Neural crest cell (in vitro differentiated cells): ENCODE measurements at regions not wholly inside any gene's neighbourhood (a gene's known extent, or its start where the extent isn't known, plus 50 kb on each side); places are given as distances from the start of the nearest gene placed in this dataset.

ENCODE experiments used
- DNase-seq: peaks from one replicate; pipeline ENCODE4 v3.0.0; 2021; ENCODE audit warnings: low read depth, mixed read lengths, low spot score
- H3K27ac Mint-ChIP-seq: one replicate; pipeline ENCODE4 v1.8.0; 2021; ENCODE audit warnings: mild to moderate bottlenecking, mixed read lengths; ENCODE audit not compliant: unreplicated experiment
- H3K27me3 Mint-ChIP-seq: 2 replicates; pipeline ENCODE4 v1.8.0; 2021; ENCODE audit warnings: low read depth, mild to moderate bottlenecking, mixed read lengths
- H3K36me3 Mint-ChIP-seq: 2 replicates; pipeline ENCODE4 v1.8.0; 2021; ENCODE audit warnings: low read depth, mild to moderate bottlenecking, mixed read lengths
- H3K4me1 Mint-ChIP-seq: 2 replicates; pipeline ENCODE4 v1.8.0; 2021; ENCODE audit warnings: mixed read lengths
- H3K4me3 Mint-ChIP-seq: one replicate; pipeline ENCODE4 v1.8.0; 2021; ENCODE audit warnings: mild to moderate bottlenecking, mixed read lengths
- H3K9me3 Mint-ChIP-seq: 2 replicates; pipeline ENCODE4 v1.8.0; 2021; ENCODE audit warnings: mixed read lengths
- TF ChIP-seq, protein P1 (sequence below): fragments of 200-600 bp; sonication (generic); conservative IDR thresholded peaks from 2 replicates; pipeline ENCODE4 v1.5.0; 2021; ENCODE audit warnings: antibody characterized with exemption, mild to moderate bottlenecking

GRCh38 chr13:74511523-74511922 is 377.3 kb upstream of the KLF12 start:
- DNase-seq = no peak
- TF ChIP-seq, protein P1, sequence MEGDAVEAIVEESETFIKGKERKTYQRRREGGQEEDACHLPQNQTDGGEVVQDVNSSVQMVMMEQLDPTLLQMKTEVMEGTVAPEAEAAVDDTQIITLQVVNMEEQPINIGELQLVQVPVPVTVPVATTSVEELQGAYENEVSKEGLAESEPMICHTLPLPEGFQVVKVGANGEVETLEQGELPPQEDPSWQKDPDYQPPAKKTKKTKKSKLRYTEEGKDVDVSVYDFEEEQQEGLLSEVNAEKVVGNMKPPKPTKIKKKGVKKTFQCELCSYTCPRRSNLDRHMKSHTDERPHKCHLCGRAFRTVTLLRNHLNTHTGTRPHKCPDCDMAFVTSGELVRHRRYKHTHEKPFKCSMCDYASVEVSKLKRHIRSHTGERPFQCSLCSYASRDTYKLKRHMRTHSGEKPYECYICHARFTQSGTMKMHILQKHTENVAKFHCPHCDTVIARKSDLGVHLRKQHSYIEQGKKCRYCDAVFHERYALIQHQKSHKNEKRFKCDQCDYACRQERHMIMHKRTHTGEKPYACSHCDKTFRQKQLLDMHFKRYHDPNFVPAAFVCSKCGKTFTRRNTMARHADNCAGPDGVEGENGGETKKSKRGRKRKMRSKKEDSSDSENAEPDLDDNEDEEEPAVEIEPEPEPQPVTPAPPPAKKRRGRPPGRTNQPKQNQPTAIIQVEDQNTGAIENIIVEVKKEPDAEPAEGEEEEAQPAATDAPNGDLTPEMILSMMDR = no peak
- Mint-ChIP-seq H3K36me3 (no peaks in the 10 kb centered on the region), H3K4me1 (no peaks in the 10 kb centered on the region), H3K9me3 (peaks cover 6% of the 10 kb centered on the region), H3K27me3 (no peaks in the 10 kb centered on the region), H3K4me3 (no peak overlapping the region), H3K27ac (no peak overlapping the region)

- Mint-ChIP-seq H3K27me3 (no peaks in the 10 kb centered on the region), H3K4me3 (no peak overlapping the region), H3K36me3 (peaks cover 3% of the 10 kb centered on the region), H3K4me1 (no peaks in the 10 kb centered on the region), H3K9me3 (peaks cover 6% of the 10 kb centered on the region), H3K27ac (no peak overlapping the region)
- DNase-seq = no peak
- TF ChIP-seq, protein P1 = no peak
Observed at GRCh38 chr13:74487091-74487722, 353.0 kb upstream of the KLF12 start.

GRCh38 chr13:74485757-74486156 is 351.6 kb upstream of the KLF12 start:
- DNase-seq = no peak
- H3K27ac Mint-ChIP-seq = no peak overlapping the region
- H3K4me3 Mint-ChIP-seq = no peak overlapping the region
- TF ChIP-seq, protein P1 = no peak
- no peaks in the 10 kb centered on the region for H3K27me3 Mint-ChIP-seq
- H3K4me1 Mint-ChIP-seq = no peaks in the 10 kb centered on the region
- peaks cover 3% of the 10 kb centered on the region for H3K9me3 Mint-ChIP-seq
- H3K36me3 Mint-ChIP-seq = peaks cover 3% of the 10 kb centered on the region

GRCh38 chr13:74479124-74479523 is 344.9 kb upstream of the KLF12 start:
- Mint-ChIP-seq H3K4me1 (no peaks in the 10 kb centered on the region), H3K9me3 (peaks cover 5% of the 10 kb centered on the region), H3K27me3 (no peaks in the 10 kb centered on the region), H3K36me3 (no peaks in the 10 kb centered on the region), H3K4me3 (no peak overlapping the region), H3K27ac (no peak overlapping the region)
- DNase-seq = no peak
- TF ChIP-seq, protein P1 = no peak

DNA sequence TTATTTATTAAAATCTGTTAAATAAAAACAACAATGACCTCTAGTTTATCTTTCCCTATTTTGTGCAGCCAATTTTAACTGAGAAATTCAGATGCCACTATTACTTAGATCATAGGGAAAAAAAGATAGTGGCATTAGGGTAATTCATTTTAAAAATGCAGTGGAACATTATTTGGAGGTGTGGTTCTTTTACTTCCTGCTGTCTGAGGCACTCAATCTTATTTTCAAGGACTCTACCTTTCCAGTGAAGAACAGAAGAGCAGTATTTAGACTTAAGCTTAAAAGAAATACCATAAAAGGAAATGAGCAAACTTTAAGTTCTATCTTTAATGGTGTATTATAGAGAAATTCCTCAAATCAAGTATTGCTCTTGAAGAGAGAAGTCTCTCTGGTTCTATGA is 342.6 kb upstream of the KLF12 start:
- DNase-seq = no peak
- H3K9me3 Mint-ChIP-seq = peaks cover 5% of the 10 kb centered on the region
- TF ChIP-seq, protein P1 = no peak

More for the DNA sequence above, 342.6 kb upstream of the KLF12 start:
- Mint-ChIP-seq H3K4me3 (no peak overlapping the region), H3K27ac (no peak overlapping the region), H3K27me3 (no peaks in the 10 kb centered on the region), H3K4me1 (no peaks in the 10 kb centered on the region), H3K36me3 (no peaks in the 10 kb centered on the region)
